K562 (cell line): ENCODE measurements at regions not wholly inside any gene's neighbourhood (a gene's known extent, or its start where the extent isn't known, plus 50 kb on each side); places are given as distances from the start of the nearest gene placed in this dataset.

Experiments used
- ATAC-seq: fragments of 200-7000 bp; cut with Tn5 transposase; 3 replicates; pipeline ENCODE4 v1.9.1; 2020; ENCODE audit warnings: moderate library complexity
- BruUV-seq: library from RNA; stranded (reverse); fragments of 400-500 nt; replicated peaks from 2 replicates; lab custom pipeline; 2021; lab: Mats Ljungman, UMichigan
- CTCF ChIA-PET: fragments of 300-600 bp; formaldehyde crosslinking; extraction: SDS; loops from one replicate; lab custom pipeline; 2021; ENCODE audit warnings: low intra/inter-chr PET ratio; lab: Yijun Ruan, JAX
- POLR2A ChIA-PET: fragments of 300-600, 350-650 bp; sonication (Branson Sonifier 250); formaldehyde crosslinking; extraction: SDS; loops from one replicate; lab custom pipeline; 2021; ENCODE audit warnings: antibody characterized with exemption, inconsistent platforms; lab: Yijun Ruan, JAX
- DNase-seq, 4 experiments: peaks; one replicate each; pipeline versions ENCODE4 v3.0.0 to v3.0.0-alpha.2; 2011 to 2018; ENCODE audit warnings: low spot score in 3 of 4, mixed read lengths in 3 of 4; ENCODE audit errors: extremely low read depth in 1 of 4
- FAIRE-seq: peaks from 2 replicates; lab custom pipeline; 2011; peaks lifted over from hg19 to GRCh38; lab: Jason Lieb, UNC
- H2AFZ ChIP-seq: 2 replicates; pipeline ENCODE4 v1.6.0; 2011; ENCODE audit warnings: low read depth, low read length, control low read depth, inconsistent platforms
- H3K27ac ChIP-seq: fragments of 200-600 bp; 3 replicates; pipeline ENCODE4 v1.8.0; 2011; ENCODE audit warnings: low read depth, mild to moderate bottlenecking, control low read depth, inconsistent platforms, low read length, moderate library complexity, mixed read lengths; ENCODE audit errors: extremely low read depth
- H3K27me3 ChIP-seq, 2 experiments: fragments of 300-600 bp in 1 of 2; 2 replicates in 1 of 2; 3 replicates in 1 of 2; pipeline versions ENCODE4 v1.6.0 to v1.8.0; 2011; ENCODE audit warnings: inconsistent platforms in 2 of 2, low read length in 2 of 2, mild to moderate bottlenecking in 1 of 2, mixed read lengths in 1 of 2, moderate library complexity in 1 of 2; ENCODE audit not compliant: control insufficient read depth in 2 of 2, insufficient read depth in 2 of 2
- H3K36me3 ChIP-seq: fragments of 300-600 bp; 3 replicates; pipeline ENCODE4 v1.8.0; 2011; ENCODE audit warnings: mild to moderate bottlenecking, low read length, inconsistent platforms; ENCODE audit not compliant: control insufficient read depth, insufficient read depth
- H3K4me1 ChIP-seq, 2 experiments: fragments of 200-600 bp in 1 of 2; replicated peaks in 1 of 2; 2 replicates in 1 of 2; 3 replicates in 1 of 2; pipeline versions ENCODE4 v1.5.1 to v1.8.0; 2011; ENCODE audit warnings: inconsistent platforms in 2 of 2, low read length in 2 of 2, mild to moderate bottlenecking in 1 of 2, mixed read lengths in 1 of 2, moderate library complexity in 1 of 2; ENCODE audit not compliant: control insufficient read depth in 2 of 2, insufficient read depth in 2 of 2
- H3K4me2 ChIP-seq: 2 replicates; pipeline ENCODE4 v1.6.1; 2011; ENCODE audit warnings: low read length, control low read depth, inconsistent platforms, mixed read lengths; ENCODE audit not compliant: insufficient read depth
- H3K4me3 ChIP-seq: fragments of 200-600 bp; sonication (generic), shearing (Covaris generic); 2 replicates; pipeline ENCODE4 v1.5.1; 2016; ENCODE audit warnings: control low read depth, inconsistent platforms
- H3K79me2 ChIP-seq: fragments of 200-600 bp; 3 replicates; pipeline ENCODE4 v1.8.0; 2011; ENCODE audit warnings: low read length, inconsistent platforms; ENCODE audit not compliant: control insufficient read depth, insufficient read depth
- H3K9ac ChIP-seq, 2 experiments: 2 replicates each; pipeline versions ENCODE4 v1.6.0 to v1.6.1; 2011; ENCODE audit warnings: low read depth in 2 of 2, low read length in 2 of 2, control low read depth in 1 of 2, inconsistent platforms in 1 of 2, mild to moderate bottlenecking in 1 of 2, mixed read lengths in 1 of 2; ENCODE audit not compliant: insufficient read depth in 1 of 2
- H3K9me1 ChIP-seq: one replicate; pipeline ENCODE4 v1.6.0; 2011; ENCODE audit warnings: inconsistent platforms, mild to moderate bottlenecking, low read length, moderate library complexity; ENCODE audit not compliant: control insufficient read depth, insufficient read depth
- H3K9me3 ChIP-seq: replicated peaks from 2 replicates; pipeline ENCODE4 v1.5.1; 2011; ENCODE audit warnings: low read depth, low read length, inconsistent platforms; ENCODE audit not compliant: control insufficient read depth, insufficient read depth
- H4K20me1 ChIP-seq: replicated peaks from 2 replicates; pipeline ENCODE4 v1.6.1; 2011; ENCODE audit warnings: low read length, inconsistent platforms, mixed read lengths; ENCODE audit not compliant: control insufficient read depth, insufficient read depth
- BRD4 ChIP-seq: fragments of 200-600 bp; sonication (generic); IDR thresholded peaks from 2 replicates; pipeline ENCODE4 v1.6.1; 2017; ENCODE audit warnings: inconsistent platforms
- DDX20 ChIP-seq: fragments of 450-650 bp; IDR thresholded peaks from 2 replicates; pipeline ENCODE4 v1.6.1; 2016; ENCODE audit warnings: missing genetic modification characterization, low read depth, mild to moderate bottlenecking, missing compliant biosample characterization, moderate library complexity
- HLTF ChIP-seq: fragments of 450-650 bp; IDR thresholded peaks from 2 replicates; pipeline ENCODE4 v1.6.1; 2016
- HMBOX1 ChIP-seq: sonication (generic); IDR thresholded peaks from 2 replicates; pipeline ENCODE4 v1.6.1; 2016
- ZNF23 ChIP-seq: fragments of 250-450 bp; sonication (Bioruptor Pico); IDR thresholded peaks from 2 replicates; pipeline ENCODE4 v1.4.0; 2020; ENCODE audit warnings: mild to moderate bottlenecking
- ZNF76 ChIP-seq: fragments of 250-450 bp; sonication (Bioruptor Pico); IDR thresholded peaks from 2 replicates; pipeline ENCODE4 v1.4.0; 2020; ENCODE audit warnings: mild to moderate bottlenecking, moderate library complexity, borderline replicate concordance
- ZNF778 ChIP-seq: fragments of 450-650 bp; formaldehyde crosslinking; IDR thresholded peaks from 2 replicates; pipeline ENCODE4 v1.4.0; 2020; ENCODE audit warnings: mild to moderate bottlenecking, moderate library complexity
- WGBS: fragments of 100-300 bp; shearing (Covaris generic); methylation state at CpG from one replicate; pipeline ENCODE4 v1.1.6; 2016; ENCODE audit warnings: low coverage, mixed read lengths; ENCODE audit not compliant: insufficient coverage; ENCODE audit errors: missing lambda C conversion rate; 5-methylcytosine and 5-hydroxymethylcytosine counted together
- in situ Hi-C: fragments of 300-500 bp; cut with MboI; formaldehyde crosslinking; loops from 4 replicates; pipeline ENCODE4 v1.15.0; 2018; ENCODE audit warnings: inconsistent platforms, mixed read lengths
- intact Hi-C: fragments of 100-400 bp; cut with micrococcal nuclease; formaldehyde crosslinking; loops from 2 replicates; pipeline ENCODE4 v1.14.2; 2022

- TF ChIP-seq HLTF (no peak), BRD4 (no peak), ZNF76 (CRISPR knock-in tag) (no peak), ZNF778 (CRISPR knock-in tag) (no peak)
- TF ChIP-seq, all 486 proteins: peak for 0
- H2AFZ ChIP-seq: no peak overlapping the region
- 0% methylated on average over 4 of the region's 4 CpGs for WGBS
- no peaks in the 10 kb centered on the region for H3K4me1 ChIP-seq
- BruUV-seq: no TSS peak
- no peaks in the 10 kb centered on the region for H3K36me3 ChIP-seq
- no peaks in the 10 kb centered on the region for H3K9me1 ChIP-seq
- intact Hi-C loops: no loop called here
- FAIRE-seq (no peak), DNase-seq (no peak), ATAC-seq (no peak)
- no peaks in the 10 kb centered on the region for H3K79me2 ChIP-seq
- POLR2A ChIA-PET: no interaction called here
- no peaks in the 10 kb centered on the region for H4K20me1 ChIP-seq
- H3K9me3 ChIP-seq: no peaks in the 10 kb centered on the region
- CTCF ChIA-PET: no interaction called here
- H3K27me3 ChIP-seq: no peaks in the 10 kb centered on the region
- no peak overlapping the region for H3K4me2 ChIP-seq
- in situ Hi-C loops: no loop called here
- no peak overlapping the region for H3K27ac ChIP-seq
- H3K4me3 ChIP-seq: no peak overlapping the region
- no peak overlapping the region for H3K9ac ChIP-seq
These were observed 1147.6 kb upstream of the PCDH10 start for GRCh38 chr4:132001542-132001941.

- FAIRE-seq (no peak), ATAC-seq (no peak), DNase-seq (no peak)
- Histone ChIP-seq H3K9me3 (no peaks in the 10 kb centered on the region), H3K36me3 (no peaks in the 10 kb centered on the region), H3K27ac (no peak overlapping the region), H4K20me1 (no peaks in the 10 kb centered on the region), H3K27me3 (no peaks in the 10 kb centered on the region), H3K9ac (no peak overlapping the region), H3K4me1 (no peaks in the 10 kb centered on the region), H2AFZ (no peak overlapping the region), H3K79me2 (no peaks in the 10 kb centered on the region), H3K9me1 (no peaks in the 10 kb centered on the region), H3K4me2 (no peak overlapping the region), H3K4me3 (no peak overlapping the region)
- no TSS peak for BruUV-seq
- intact Hi-C loops (no loop called here), in situ Hi-C loops (no loop called here)
- ChIA-PET CTCF (no interaction called here), POLR2A (no interaction called here)
- WGBS: 0% methylated on average over 2 of the region's 2 CpGs
- TF ChIP-seq ZNF23 (CRISPR knock-in tag) (no peak), DDX20 (no peak), HMBOX1 (no peak)
These were observed 1145.5 kb upstream of the PCDH10 start for GRCh38 chr4:132003593-132003992.
